Natural killer cell (primary cell): ENCODE measurements at regions not wholly inside any gene's neighbourhood (a gene's known extent, or its start where the extent isn't known, plus 50 kb on each side); places are given as distances from the start of the nearest gene placed in this dataset.

Source experiments
- ATAC-seq, 3 donors: fragments of 150-1000 bp in 2 of 3; fragments of 200-7000 bp in 1 of 3; cut with Tn5 transposase; 1 replicate in 1 of 3; 2 replicates in 2 of 3; pipeline ENCODE4 v1.10.0; 2021; ENCODE audit warnings: mild to moderate bottlenecking in 2 of 3, moderate library complexity in 2 of 3
- DNase-seq, 2 donors: peaks; one replicate each; pipeline versions ENCODE4 v3.0.0 to v3.0.0-alpha.2; 2013 to 2021; ENCODE audit warnings: mixed read lengths in 1 of 2
- H3K27ac ChIP-seq: one replicate; pipeline ENCODE4 v1.5.1; 2013; ENCODE audit warnings: mild to moderate bottlenecking, low read length
- H3K27me3 ChIP-seq: one replicate; pipeline ENCODE4 v1.6.1; 2013; ENCODE audit warnings: low read length; ENCODE audit not compliant: control insufficient read depth, insufficient read depth
- H3K36me3 ChIP-seq: one replicate; pipeline ENCODE4 v1.6.1; 2013; ENCODE audit warnings: low read length; ENCODE audit not compliant: control insufficient read depth, insufficient read depth
- H3K4me1 ChIP-seq: one replicate; pipeline ENCODE4 v1.6.1; 2013; ENCODE audit warnings: low read length; ENCODE audit not compliant: control insufficient read depth, insufficient read depth
- H3K4me3 ChIP-seq: one replicate; pipeline ENCODE4 v1.5.1; 2013; ENCODE audit warnings: low read length
- H3K9me3 ChIP-seq: one replicate; pipeline ENCODE4 v1.6.1; 2013; ENCODE audit warnings: low read length; ENCODE audit not compliant: control insufficient read depth, insufficient read depth
- H3K27ac Mint-ChIP-seq, 2 donors: one replicate each; pipeline ENCODE4 v1.8.0; 2022; ENCODE audit warnings: mild to moderate bottlenecking in 2 of 2, mixed read lengths in 2 of 2, moderate library complexity in 1 of 2
- H3K27me3 Mint-ChIP-seq, 2 donors: one replicate each; pipeline ENCODE4 v1.8.0; 2022; ENCODE audit warnings: low read depth in 2 of 2, mixed read lengths in 2 of 2
- H3K36me3 Mint-ChIP-seq: one replicate; pipeline ENCODE4 v1.8.0; 2022; ENCODE audit warnings: mixed read lengths
- H3K4me1 Mint-ChIP-seq, 2 donors: one replicate each; pipeline ENCODE4 v1.8.0; 2022; ENCODE audit warnings: mixed read lengths in 2 of 2
- H3K4me3 Mint-ChIP-seq: one replicate; pipeline ENCODE4 v1.8.0; 2022; ENCODE audit warnings: mild to moderate bottlenecking, moderate library complexity, mixed read lengths
- H3K9me3 Mint-ChIP-seq, 2 donors: one replicate each; pipeline ENCODE4 v1.8.0; 2022; ENCODE audit warnings: mixed read lengths in 2 of 2
- CTCF ChIP-seq: fragments of 200-600 bp; IDR thresholded peaks from one replicate; pipeline ENCODE4 v1.8.0; 2022; ENCODE audit warnings: antibody characterized with exemption
- WGBS: methylation state at CpG from one replicate; pipeline ENCODE4 v1.1.7; 2013; ENCODE audit warnings: missing lambda C conversion rate; ENCODE audit not compliant: insufficient coverage; 5-methylcytosine and 5-hydroxymethylcytosine counted together
- intact Hi-C: fragments of 100-400 bp; cut with micrococcal nuclease; formaldehyde crosslinking; loops from one replicate; pipeline ENCODE4 v1.14.2; 2022

DNA sequence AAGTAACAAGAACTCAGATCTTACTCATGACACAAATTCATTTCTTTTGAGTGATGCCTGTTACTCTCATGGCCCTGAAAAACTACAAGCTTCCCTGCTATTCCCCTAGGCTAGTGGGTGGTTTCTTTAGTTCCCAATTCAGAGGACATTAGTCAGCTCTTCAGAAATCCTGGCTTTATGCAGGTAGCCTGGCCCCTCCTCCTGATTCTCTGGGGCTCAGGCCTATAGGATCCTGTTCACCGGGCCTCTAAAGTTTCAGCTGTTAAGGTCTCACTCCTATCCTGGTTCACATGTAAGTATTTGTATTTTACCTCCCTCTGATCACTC is 87.3 kb upstream of the IRX5 start:
- Histone ChIP-seq H3K4me3 (no peak overlapping the region), H3K36me3 (no peaks in the 10 kb centered on the region), H3K9me3 (no peaks in the 10 kb centered on the region), H3K4me1 (no peaks in the 10 kb centered on the region), H3K27me3 (no peaks in the 10 kb centered on the region), H3K27ac (no peak overlapping the region)
- H3K4me1 Mint-ChIP-seq, result no peaks in the 10 kb centered on the region
- peaks cover 4 to 8% of the 10 kb centered on the region in 2 donors for H3K9me3 Mint-ChIP-seq
- ATAC-seq (no peak), DNase-seq (no peak)
- no peaks in the 10 kb centered on the region for H3K27me3 Mint-ChIP-seq
- TF ChIP-seq CTCF, result no peak
- no peak overlapping the region for H3K4me3 Mint-ChIP-seq
- intact Hi-C loops, result no loop called here
- H3K27ac Mint-ChIP-seq, result no peak overlapping the region
- WGBS, result 93% methylated on average over 1 of the region's 1 CpG
- no peaks in the 10 kb centered on the region for H3K36me3 Mint-ChIP-seq

DNA sequence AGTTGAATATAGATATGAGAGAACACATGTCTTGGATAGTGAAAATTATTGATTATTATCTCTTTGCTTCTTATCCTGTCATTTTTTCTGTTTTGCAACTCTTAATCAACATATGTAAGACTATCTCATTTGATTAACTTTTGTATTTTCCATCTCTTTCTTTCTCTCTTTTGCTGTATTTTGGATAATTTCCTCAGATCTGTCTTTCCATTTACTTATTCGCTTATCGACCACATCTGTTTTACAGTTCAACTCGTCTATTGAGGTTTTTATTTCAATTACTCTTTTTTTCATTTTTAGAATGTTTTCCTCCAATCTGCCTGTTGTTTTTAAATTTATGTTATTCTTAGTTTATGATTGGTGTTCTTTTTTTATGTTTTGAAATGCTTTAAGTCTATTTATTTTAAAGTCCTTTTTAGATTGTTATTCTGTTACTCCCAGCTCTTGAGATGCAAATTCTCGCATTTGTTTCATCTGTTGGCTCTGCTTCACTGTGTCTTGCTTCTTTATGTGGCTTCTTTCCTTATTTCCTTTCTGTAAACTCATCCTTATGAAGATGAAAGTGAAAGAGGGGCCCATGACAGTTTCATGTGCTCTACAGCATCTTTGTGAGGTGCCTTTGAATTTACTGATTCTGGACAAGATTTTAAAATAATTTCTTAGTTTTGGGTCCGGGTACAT is 87.8 kb upstream of the IRX5 start:
- DNase-seq (no peak), ATAC-seq (no peak)
- Mint-ChIP-seq H3K27ac (no peak overlapping the region), H3K27me3 (no peaks in the 10 kb centered on the region), H3K36me3 (no peaks in the 10 kb centered on the region), H3K4me1 (no peaks in the 10 kb centered on the region), H3K4me3 (no peak overlapping the region), H3K9me3 (peaks cover 4 to 8% of the 10 kb centered on the region in 2 donors)
- 100% methylated on average over 1 of the region's 5 CpGs for WGBS
- Histone ChIP-seq H3K4me1 (no peaks in the 10 kb centered on the region), H3K4me3 (no peak overlapping the region), H3K27ac (no peak overlapping the region), H3K27me3 (no peaks in the 10 kb centered on the region), H3K9me3 (no peaks in the 10 kb centered on the region), H3K36me3 (no peaks in the 10 kb centered on the region)
- intact Hi-C loops, result no loop called here
- TF ChIP-seq CTCF, result no peak

DNA sequence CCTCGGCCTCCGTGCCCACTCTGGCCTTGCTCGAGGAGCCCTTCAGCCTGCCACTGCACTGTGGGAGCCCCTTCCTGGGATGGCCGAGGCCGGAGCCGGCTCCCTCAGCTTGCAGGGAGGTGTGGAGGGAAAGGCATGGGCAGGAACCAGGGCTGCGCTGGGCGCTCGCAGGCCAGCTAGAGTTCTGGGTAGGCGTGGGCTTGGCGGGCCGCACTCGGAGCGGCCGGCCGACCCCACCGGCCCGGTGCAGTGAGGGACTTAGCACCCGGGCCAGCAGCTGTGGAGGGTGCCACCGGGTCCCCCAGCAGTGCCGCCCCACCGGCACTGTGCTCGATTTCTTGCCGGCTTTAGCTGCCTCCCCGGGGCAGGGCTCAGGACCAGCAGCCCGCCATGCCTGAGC is 101.0 kb upstream of the IRX5 start:
- H3K36me3 Mint-ChIP-seq, result no peaks in the 10 kb centered on the region
- DNase-seq (no peak), ATAC-seq (no peak)
- no peaks in the 10 kb centered on the region for H3K27me3 ChIP-seq
- 96% methylated on average over 26 of the region's 26 CpGs for WGBS
- no peaks in the 10 kb centered on the region for H3K4me1 Mint-ChIP-seq
- no peak overlapping the region for H3K27ac ChIP-seq
- H3K36me3 ChIP-seq, result no peaks in the 10 kb centered on the region
- no peaks in the 10 kb centered on the region for H3K4me1 ChIP-seq
- no peak overlapping the region for H3K4me3 Mint-ChIP-seq
- H3K27me3 Mint-ChIP-seq, result no peaks in the 10 kb centered on the region
- no peak overlapping the region for H3K4me3 ChIP-seq
- intact Hi-C loops, result no loop called here
- peaks cover 6% of the 10 kb centered on the region for H3K9me3 ChIP-seq
- TF ChIP-seq CTCF, result no peak
- no peak overlapping the region for H3K27ac Mint-ChIP-seq
- H3K9me3 Mint-ChIP-seq, result peaks cover 4 to 10% of the 10 kb centered on the region in 2 donors

DNA sequence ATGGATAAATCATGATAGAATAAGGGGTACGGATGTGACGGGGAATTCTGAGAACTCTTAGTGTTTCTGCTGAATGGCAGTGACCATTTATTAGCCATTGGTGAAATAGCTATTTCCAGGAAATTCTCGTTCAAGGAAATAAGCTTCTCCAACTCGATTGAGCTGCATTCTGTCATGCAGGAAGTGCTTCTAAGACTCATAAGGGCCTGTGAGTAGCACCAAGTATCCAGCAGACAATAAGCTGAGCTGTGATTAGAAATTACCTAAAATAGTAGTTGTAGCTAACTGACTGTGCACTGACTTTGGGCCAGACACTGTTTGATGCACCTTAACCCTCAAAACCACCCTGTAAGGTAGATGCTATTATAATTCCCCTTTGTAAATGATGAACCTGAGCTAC is 107.8 kb upstream of the IRX5 start:
- Mint-ChIP-seq H3K27ac (no peak overlapping the region), H3K4me3 (no peak overlapping the region)
- H3K27me3 ChIP-seq, result no peaks in the 10 kb centered on the region

More for the DNA sequence above, 107.8 kb upstream of the IRX5 start:
- TF ChIP-seq CTCF, result no peak
- Histone ChIP-seq H3K9me3 (no peaks in the 10 kb centered on the region), H3K36me3 (no peaks in the 10 kb centered on the region), H3K4me1 (no peaks in the 10 kb centered on the region), H3K4me3 (no peak overlapping the region), H3K27ac (no peak overlapping the region)
- no peak for DNase-seq
- H3K27me3 Mint-ChIP-seq, result peaks cover 0 to 3% of the 10 kb centered on the region in 2 donors
- ATAC-seq, result no peak
- no peaks in the 10 kb centered on the region for H3K4me1 Mint-ChIP-seq
- intact Hi-C loops, result no loop called here
- H3K9me3 Mint-ChIP-seq, result peaks cover 0 to 2% of the 10 kb centered on the region in 2 donors
- no peaks in the 10 kb centered on the region for H3K36me3 Mint-ChIP-seq
- WGBS, result 58% methylated on average over 4 of the region's 4 CpGs
